B cell (primary cell): ENCODE measurements at regions not wholly inside any gene's neighbourhood (a gene's known extent, or its start where the extent isn't known, plus 50 kb on each side); places are given as distances from the start of the nearest gene placed in this dataset.

Experiments used
- ATAC-seq: fragments of 200-7000 bp; cut with Tn5 transposase; one replicate; pipeline ENCODE4 v1.10.0; 2021; ENCODE audit warnings: low read depth, mild to moderate bottlenecking, moderate number of reproducible peaks, moderate library complexity
- CTCF ChIA-PET: fragments of 350-600 bp; sonication (Branson Sonifier 250); formaldehyde crosslinking; loops from one replicate; lab custom pipeline; 2021; ENCODE audit warnings: antibody characterized with exemption, inconsistent platforms; lab: Charles Lee
- POLR2A ChIA-PET: fragments of 350-600 bp; sonication (Branson Sonifier 250); formaldehyde crosslinking; loops from one replicate; lab custom pipeline; 2021; ENCODE audit warnings: antibody characterized with exemption; lab: Charles Lee
- DNase-seq: peaks from one replicate; pipeline ENCODE4 v3.0.0; 2013
- H2AFZ ChIP-seq: 2 replicates; pipeline ENCODE4 v1.6.1; 2012; ENCODE audit warnings: mild to moderate bottlenecking, low read depth, low read length; ENCODE audit not compliant: insufficient read depth, poor library complexity, severe bottlenecking
- H3K27ac ChIP-seq, 2 donors: 1 replicate in 1 of 2; 2 replicates in 1 of 2; pipeline ENCODE4 v1.5.1; 2012 to 2013; ENCODE audit warnings: low read length in 2 of 2, mild to moderate bottlenecking in 2 of 2, moderate library complexity in 1 of 2
- H3K27me3 ChIP-seq, 4 experiments: fragments of 200-600 bp in 1 of 4; sonication (generic) in 1 of 4; replicated peaks in 1 of 4; 1 replicate in 2 of 4; 2 replicates in 2 of 4; pipeline versions ENCODE4 v1.6.1 to v1.7.0; 2013 to 2016; ENCODE audit warnings: low read length in 3 of 4, mild to moderate bottlenecking in 2 of 4, mixed read lengths in 1 of 4, moderate library complexity in 1 of 4; ENCODE audit not compliant: insufficient read depth in 4 of 4, control insufficient read depth in 3 of 4; ENCODE audit errors: control extremely low read depth in 1 of 4
- H3K36me3 ChIP-seq, 2 experiments: replicated peaks in 1 of 2; 1 replicate in 1 of 2; 2 replicates in 1 of 2; pipeline versions ENCODE4 v1.6.1 to v1.7.1; 2013; ENCODE audit warnings: low read length in 1 of 2; ENCODE audit not compliant: insufficient read depth in 2 of 2, control insufficient read depth in 1 of 2; ENCODE audit errors: control extremely low read depth in 1 of 2, extremely low read depth in 1 of 2
- H3K4me1 ChIP-seq, 2 donors: fragments of 200-600 bp in 1 of 2; sonication (generic) in 1 of 2; 1 replicate in 1 of 2; 2 replicates in 1 of 2; pipeline versions ENCODE4 v1.5.1 to v1.6.1; 2013 to 2017; ENCODE audit warnings: low read length in 2 of 2; ENCODE audit not compliant: control insufficient read depth in 2 of 2, insufficient read depth in 2 of 2
- H3K4me2 ChIP-seq: replicated peaks from 2 replicates; pipeline ENCODE3; 2012; ENCODE audit warnings: mild to moderate bottlenecking, low read depth, low read length; ENCODE audit not compliant: poor library complexity, severe bottlenecking
- H3K4me3 ChIP-seq, 5 experiments: fragments of 200-600 bp in 1 of 5; sonication (generic) in 1 of 5; 1 replicate in 3 of 5; 2 replicates in 2 of 5; pipeline versions ENCODE4 v1.5.1 to v1.7.0; 2011 to 2016; ENCODE audit warnings: low read length in 4 of 5, mild to moderate bottlenecking in 4 of 5, low read depth in 2 of 5, control low read depth in 1 of 5, moderate library complexity in 1 of 5; ENCODE audit not compliant: insufficient read depth in 1 of 5; ENCODE audit errors: control extremely low read depth in 1 of 5, extremely low read depth in 1 of 5
- H3K79me2 ChIP-seq: fragments of 200-600 bp; sonication (generic); one replicate; pipeline ENCODE4 v1.6.0; 2016; ENCODE audit warnings: low read length; ENCODE audit not compliant: control insufficient read depth, insufficient read depth
- H3K9ac ChIP-seq: fragments of 200-600 bp; sonication (generic); 2 replicates; pipeline ENCODE4 v1.6.1; 2017; ENCODE audit warnings: mild to moderate bottlenecking, low read length, moderate library complexity
- H3K9me3 ChIP-seq, 3 donors: one replicate each; pipeline versions ENCODE4 v1.6.1 to v1.7.1; 2013; ENCODE audit warnings: low read length in 2 of 3; ENCODE audit not compliant: control insufficient read depth in 2 of 3, insufficient read depth in 1 of 3; ENCODE audit errors: control extremely low read depth in 1 of 3
- H4K20me1 ChIP-seq: 2 replicates; pipeline ENCODE4 v1.6.0; 2012; ENCODE audit warnings: mild to moderate bottlenecking, low read length; ENCODE audit not compliant: insufficient read depth, control insufficient read depth, poor library complexity, severe bottlenecking
- H3K27ac Mint-ChIP-seq: one replicate; pipeline ENCODE4 v1.8.0; 2021; ENCODE audit warnings: mixed read lengths
- H3K27me3 Mint-ChIP-seq: one replicate; pipeline ENCODE4 v1.8.0; 2021; ENCODE audit warnings: mixed read lengths
- H3K4me1 Mint-ChIP-seq: one replicate; pipeline ENCODE4 v1.8.0; 2021; ENCODE audit warnings: mixed read lengths
- H3K4me3 Mint-ChIP-seq: one replicate; pipeline ENCODE4 v1.8.0; 2021; ENCODE audit warnings: mixed read lengths
- H3K9me3 Mint-ChIP-seq: one replicate; pipeline ENCODE4 v1.8.0; 2022; ENCODE audit warnings: mixed read lengths; ENCODE audit not compliant: insufficient read depth
- CTCF ChIP-seq: fragments of 200-600 bp; IDR thresholded peaks from one replicate; pipeline ENCODE4 v1.8.0; 2022; ENCODE audit warnings: antibody characterized with exemption, mild to moderate bottlenecking
- EZH2 ChIP-seq: IDR thresholded peaks from 2 replicates; pipeline ENCODE4 v1.6.1; 2012; ENCODE audit warnings: borderline replicate concordance, low read depth, mild to moderate bottlenecking, moderate library complexity, low read length; ENCODE audit not compliant: insufficient read depth, poor library complexity, severe bottlenecking
- WGBS: methylation state at CpG from one replicate; pipeline ENCODE4 v1.1.5; 2013; ENCODE audit warnings: missing lambda C conversion rate; ENCODE audit not compliant: insufficient coverage; 5-methylcytosine and 5-hydroxymethylcytosine counted together
- intact Hi-C: fragments of 100-400 bp; cut with micrococcal nuclease; formaldehyde crosslinking; loops from one replicate; pipeline ENCODE4 v1.10.0; 2022

GRCh38 chr14:76699939-76700590, 61.2 kb upstream of the VASH1 start:
- no peaks in the 10 kb centered on the region for H3K79me2 ChIP-seq
- ChIA-PET CTCF (interaction anchor here (3.9 kb wide), 1 partner anchor 10 kb away, joined by 15 read pairs; no protein-coding TSS in a partner anchor), POLR2A (no interaction called here)
- H3K4me2 ChIP-seq = no peak overlapping the region
- no peaks in the 10 kb centered on the region for H3K4me1 ChIP-seq
- no peak for ATAC-seq
- no peak for TF ChIP-seq CTCF
- Mint-ChIP-seq H3K9me3 (no peaks in the 10 kb centered on the region), H3K27ac (no peak overlapping the region), H3K4me3 (no peak overlapping the region), H3K4me1 (no peaks in the 10 kb centered on the region), H3K27me3 (peaks cover 6% of the 10 kb centered on the region)
- no peak overlapping the region for H3K4me3 ChIP-seq
- H3K27me3 ChIP-seq = no peaks in the 10 kb centered on the region
- no peak overlapping the region for H3K27ac ChIP-seq
- intact Hi-C loops = no loop called here
- H3K9me3 ChIP-seq = no peaks in the 10 kb centered on the region
- DNase-seq = no peak
- 93% methylated on average over 6 of the region's 8 CpGs for WGBS
- H4K20me1 ChIP-seq = no peaks in the 10 kb centered on the region
- no peak overlapping the region for H2AFZ ChIP-seq
- H3K9ac ChIP-seq = no peak overlapping the region
- no peaks in the 10 kb centered on the region for H3K36me3 ChIP-seq

- no peaks in the 10 kb centered on the region for H3K4me1 ChIP-seq
- no peak for DNase-seq
- H3K4me2 ChIP-seq = no peak overlapping the region
- no peaks in the 10 kb centered on the region for H3K9me3 Mint-ChIP-seq
- POLR2A ChIA-PET = no interaction called here
- no peaks in the 10 kb centered on the region for H3K27me3 ChIP-seq
- no peak overlapping the region for H2AFZ ChIP-seq
- H3K9ac ChIP-seq = no peak overlapping the region
- WGBS = 72% methylated on average over 3 of the region's 3 CpGs
- no peak for ATAC-seq
- no peaks in the 10 kb centered on the region for H3K4me1 Mint-ChIP-seq
- no peaks in the 10 kb centered on the region for H3K9me3 ChIP-seq
- CTCF ChIA-PET = interaction anchor here (3.9 kb wide), 1 partner anchor 9 kb away, joined by 15 read pairs; no protein-coding TSS in a partner anchor
- H3K4me3 ChIP-seq = no peak overlapping the region
- H3K27ac Mint-ChIP-seq = no peak overlapping the region
- H3K4me3 Mint-ChIP-seq = no peak overlapping the region
- peaks cover 11% of the 10 kb centered on the region for H3K27me3 Mint-ChIP-seq
- no peaks in the 10 kb centered on the region for H3K36me3 ChIP-seq
- TF ChIP-seq CTCF (no peak), EZH2 (no peak)
- H3K27ac ChIP-seq = no peak overlapping the region
- no peaks in the 10 kb centered on the region for H4K20me1 ChIP-seq
- intact Hi-C loops = no loop called here
- H3K79me2 ChIP-seq = no peaks in the 10 kb centered on the region
These were observed 59.8 kb upstream of the VASH1 start for GRCh38 chr14:76701436-76701835.
